ENCODE measurements at regions not wholly inside any gene's neighbourhood (a gene's known extent, or its start where the extent isn't known, plus 50 kb on each side); places are given as distances from the start of the nearest gene placed in this dataset.

DNA sequence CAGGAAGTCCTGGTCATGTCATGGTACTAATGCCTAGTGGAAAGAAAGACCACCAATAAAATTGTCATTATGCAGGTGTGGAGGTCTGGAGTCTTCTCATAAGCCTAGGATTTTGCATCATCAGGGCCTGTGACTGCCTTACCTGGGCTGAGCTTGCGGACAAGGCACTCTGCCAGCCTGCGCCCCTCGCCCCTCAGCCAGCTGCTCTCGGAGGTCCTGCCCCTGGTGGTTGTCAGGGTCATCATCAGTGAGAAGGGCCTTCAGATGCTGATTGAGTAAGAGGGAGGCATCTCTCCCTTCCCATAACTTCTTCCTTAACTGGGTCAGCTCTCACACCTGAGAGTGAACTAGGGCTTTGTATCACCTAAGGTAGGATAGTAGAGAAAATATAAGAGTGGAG lies 132.8 kb downstream of the DCLK3 start:
- no peak overlapping the region for H2BK5ac ChIP-seq (ENCODE audit: insufficient read length, low read length)
- WGBS (ENCODE audit: extremely low coverage, insufficient read length, low lambda C conversion rate): no CpG with 5 or more reads among the region's 4 CpGs
- no peaks in the 10 kb centered on the region for H3K4me1 ChIP-seq (ENCODE audit: insufficient read depth, low read length)
- no peak overlapping the region for H2BK12ac ChIP-seq (ENCODE audit: insufficient read length, low read depth, low read length)
- H3T11ph ChIP-seq (ENCODE audit: low read length): no peak overlapping the region
- no peaks in the 10 kb centered on the region for H3K23me2 ChIP-seq (ENCODE audit: insufficient read length, low read depth, low read length, poor library complexity, severe bottlenecking)
- H3K4ac ChIP-seq (ENCODE audit: low read depth, low read length): no peak overlapping the region
- Mint-ChIP-seq H3K36me3 (ENCODE audit: insufficient read depth in 1 of 3, low read depth in 3 of 3) (peaks cover 0 to 5% (median 0%) of the 10 kb centered on the region in 3 experiments; a peak in 2 of 7 replicates), H3K27me3 (ENCODE audit: low read depth) (no peaks in the 10 kb centered on the region), H3K4me3 (no peak overlapping the region), H3K9me3 (peaks cover 0 to 8% of the 10 kb centered on the region in 2 experiments; a peak in 3 of 5 replicates), H3K27ac (no peak overlapping the region), H3K4me1 (peaks cover 0 to 3% of the 10 kb centered on the region in 2 experiments; a peak in 2 of 4 replicates)
- no peak overlapping the region for H4K91ac ChIP-seq (ENCODE audit: insufficient read length, low read depth, low read length)
- H2BK120ac ChIP-seq (ENCODE audit: low read depth, low read length, poor library complexity, severe bottlenecking): no peak overlapping the region
- H3K14ac ChIP-seq (ENCODE audit: insufficient read depth, low read length): no peak overlapping the region
- no peak overlapping the region for H4K5ac ChIP-seq (ENCODE audit: insufficient read length, low read depth, low read length)
- no peaks in the 10 kb centered on the region for H3K27me3 ChIP-seq (ENCODE audit: insufficient read depth, low read length)
- no peak overlapping the region for H4K8ac ChIP-seq (replicated peaks; ENCODE audit: insufficient read length, low read depth, low read length)
- H3K4me2 ChIP-seq (ENCODE audit: insufficient read depth, insufficient read length, low read length): no peak overlapping the region
- no peak overlapping the region for H2AK5ac ChIP-seq (ENCODE audit: insufficient read length, low read length)
- H3K18ac ChIP-seq (ENCODE audit: insufficient read length, low read depth, low read length): no peak overlapping the region
- H3K23ac ChIP-seq (ENCODE audit: insufficient read length, low read depth, low read length): no peak overlapping the region
- H2BK15ac ChIP-seq (ENCODE audit: low read depth, low read length): no peak overlapping the region
- no peaks in the 10 kb centered on the region for H4K20me1 ChIP-seq (ENCODE audit: control insufficient read depth, insufficient read depth, insufficient read length)
- H2AFZ ChIP-seq (ENCODE audit: low read length): no peak overlapping the region
- no peak for DNase-seq
- peak; percentile 39; the same call in 2 of the 3 replicates for TF ChIP-seq CTCF (conservative IDR thresholded peaks at IDR 0.05)
- H3K79me2 ChIP-seq (ENCODE audit: insufficient read depth, low read length): no peaks in the 10 kb centered on the region; the same call in 1 of the 2 replicates
- H3K79me1 ChIP-seq (ENCODE audit: insufficient read depth, low read depth, low read length, poor library complexity, severe bottlenecking): no peaks in the 10 kb centered on the region
- H2BK20ac ChIP-seq (ENCODE audit: low read depth, low read length, poor library complexity, severe bottlenecking): no peak overlapping the region
- no peak overlapping the region for H3K27ac ChIP-seq (ENCODE audit: insufficient read length, low read depth, low read length)
- no peak overlapping the region for H3K9ac ChIP-seq (ENCODE audit: extremely low read depth, insufficient read length, low read length)
- H3K9me3 ChIP-seq (ENCODE audit: control insufficient read depth, low read depth, low read length): no peaks in the 10 kb centered on the region
- no peak overlapping the region for H3K56ac ChIP-seq (ENCODE audit: insufficient read length, low read depth, low read length)

Data from H9 (cell line).